NCI-H2107 (cell line): ENCODE measurements at regions not wholly inside any gene's neighbourhood (a gene's known extent, or its start where the extent isn't known, plus 50 kb on each side); places are given as distances from the start of the nearest gene placed in this dataset.
"Not testable (repeated sequence)": the region's sequence is repeated elsewhere in the genome, so short reads cannot be mapped to it uniquely, and the experiment has no call there.

Experiments
- DNase-seq: peaks from one replicate; lab custom pipeline; 2025; lab: John Stamatoyannopoulos, UW

- DNase-seq = no peak
Measured at GRCh38 chr14:56351861-56352260, 227.7 kb upstream of the TMEM260 start.

GRCh38 chr14:56352999-56353398 lies 226.6 kb upstream of the TMEM260 start:
- no peak for DNase-seq

GRCh38 chr14:56357428-56357827 lies 222.2 kb upstream of the TMEM260 start:
- no peak for DNase-seq

GRCh38 chr14:56358275-56358674 lies 221.3 kb upstream of the TMEM260 start:
- no peak for DNase-seq

GRCh38 chr14:56358851-56359614 lies 220.6 kb upstream of the TMEM260 start:
- DNase-seq = no peak

GRCh38 chr14:56365663-56366062 lies 213.9 kb upstream of the TMEM260 start:
- not testable (repeated sequence) for DNase-seq

- no peak for DNase-seq
Measured at GRCh38 chr14:56367416-56367815, 212.2 kb upstream of the TMEM260 start.

GRCh38 chr14:56371737-56372136 lies 207.9 kb upstream of the TMEM260 start:
- no peak for DNase-seq

- no peak for DNase-seq
Measured at GRCh38 chr14:56374421-56374820, 205.2 kb upstream of the TMEM260 start.

GRCh38 chr14:56378046-56378445 lies 201.6 kb upstream of the TMEM260 start:
- DNase-seq = no peak

- no peak for DNase-seq
Measured at GRCh38 chr14:56378475-56378877, 201.1 kb upstream of the TMEM260 start.

- no peak for DNase-seq
Measured at GRCh38 chr14:56379956-56380355, 199.6 kb upstream of the TMEM260 start.

GRCh38 chr14:56386024-56386423 lies 193.6 kb upstream of the TMEM260 start:
- DNase-seq = no peak

GRCh38 chr14:56390859-56391258 lies 188.7 kb upstream of the TMEM260 start:
- no peak for DNase-seq

GRCh38 chr14:56394826-56395530 lies 184.6 kb upstream of the TMEM260 start:
- no peak for DNase-seq

GRCh38 chr14:56400109-56400825 lies 179.3 kb upstream of the TMEM260 start:
- no peak for DNase-seq

GRCh38 chr14:56412468-56413434 lies 166.8 kb upstream of the TMEM260 start:
- no peak for DNase-seq

- no peak for DNase-seq
Measured at GRCh38 chr14:56413721-56414120, 165.9 kb upstream of the TMEM260 start.

- no peak for DNase-seq
Measured at GRCh38 chr14:56414236-56414635, 165.4 kb upstream of the TMEM260 start.

- no peak for DNase-seq
Measured at GRCh38 chr14:56416213-56416612, 163.4 kb upstream of the TMEM260 start.

GRCh38 chr14:56417173-56417572 lies 162.4 kb upstream of the TMEM260 start:
- no peak for DNase-seq

- DNase-seq = no peak
Measured at GRCh38 chr14:56419750-56420149, 159.8 kb upstream of the TMEM260 start.
